HG03196 (cell line): ENCODE measurements at regions not wholly inside any gene's neighbourhood (a gene's known extent, or its start where the extent isn't known, plus 50 kb on each side); places are given as distances from the start of the nearest gene placed in this dataset.

Experiments used
- ATAC-seq: cut with Tn5 transposase; IDR thresholded peaks from one replicate; pipeline ENCODE4 v1.9.1; 2021; ENCODE audit not compliant: unreplicated experiment

- no peak for ATAC-seq
Observed at GRCh38 chr3:16658004-16658924, 53.0 kb upstream of the DAZL start.

DNA sequence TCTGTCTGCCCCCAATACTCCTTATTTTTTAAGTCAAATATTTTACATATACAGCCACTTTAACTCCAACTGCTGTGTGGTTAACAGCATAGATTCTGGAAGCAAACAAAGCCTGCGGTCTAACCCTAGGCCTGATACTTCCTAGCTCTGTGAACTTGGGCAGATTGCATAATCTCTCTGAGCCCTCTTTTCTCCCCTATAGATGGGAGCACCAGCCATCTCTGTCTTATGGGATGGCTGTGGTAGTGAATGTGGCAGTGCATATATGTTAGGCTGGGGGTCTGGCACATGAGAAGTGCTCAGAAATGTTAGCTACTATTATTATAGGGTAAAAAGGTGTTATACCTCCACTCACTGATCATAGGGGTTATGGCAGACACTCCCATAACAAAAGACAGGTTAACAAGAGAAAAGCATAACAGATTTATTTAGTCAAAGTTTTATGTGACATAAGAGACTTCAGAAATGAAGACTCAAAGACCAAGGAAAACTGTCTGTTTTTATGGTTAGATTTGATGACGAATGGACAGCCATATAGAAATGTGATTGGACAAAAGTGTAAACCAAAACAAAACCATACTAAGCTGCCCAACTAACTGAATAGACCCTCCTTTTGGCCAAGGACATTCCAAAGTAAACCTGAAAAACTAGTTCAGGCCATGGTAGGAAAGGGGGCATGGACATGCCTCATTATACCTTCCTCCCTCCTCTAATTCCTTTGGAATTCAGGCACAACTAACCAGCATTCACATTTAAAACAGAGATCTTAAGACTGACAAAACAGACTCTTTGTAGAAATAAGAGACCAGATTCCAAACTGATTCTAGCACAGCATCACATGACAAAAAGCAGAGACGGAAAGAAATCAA lies 53.9 kb upstream of the DAZL start:
- no peak for ATAC-seq

DNA sequence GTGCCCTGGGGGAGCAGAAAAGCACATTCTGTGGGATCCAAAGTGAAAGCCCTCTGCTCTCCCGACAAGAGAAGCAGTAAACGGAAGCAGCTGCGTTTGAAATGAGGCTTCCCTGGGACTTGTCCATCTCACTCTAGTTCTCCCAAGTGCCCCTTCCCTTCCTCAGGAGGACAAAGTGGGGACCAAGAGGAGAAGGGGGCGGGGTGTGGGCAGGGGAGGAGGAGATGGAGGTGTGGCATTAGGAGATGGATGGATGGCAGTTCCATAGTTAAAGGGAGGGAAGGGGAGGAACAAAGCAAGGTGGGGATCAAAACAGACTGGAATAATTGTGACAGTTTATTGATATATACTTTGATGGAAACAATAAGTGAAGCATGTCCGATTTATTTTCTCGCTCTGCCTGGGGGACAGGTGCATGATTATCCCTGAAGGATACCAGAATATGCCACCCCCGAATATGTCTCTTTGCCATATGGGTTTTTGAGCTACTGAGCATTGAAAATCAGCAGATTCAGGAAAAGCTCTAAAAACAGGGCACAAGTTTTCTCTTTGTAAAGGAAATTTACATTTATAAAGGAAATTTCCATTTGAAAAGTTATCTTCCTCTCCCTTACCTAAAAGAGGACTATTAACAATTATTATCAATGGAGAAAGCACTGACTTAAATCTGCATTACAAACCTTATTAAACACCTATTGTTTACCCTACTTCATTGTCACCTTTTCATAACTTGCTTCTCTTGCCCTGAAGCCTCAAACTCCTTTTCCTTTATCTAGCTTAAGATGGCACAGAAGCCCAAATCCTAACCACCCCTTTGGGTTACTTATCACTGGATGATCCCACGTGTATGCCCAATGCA lies 58.9 kb upstream of the DAZL start:
- ATAC-seq = no peak

DNA sequence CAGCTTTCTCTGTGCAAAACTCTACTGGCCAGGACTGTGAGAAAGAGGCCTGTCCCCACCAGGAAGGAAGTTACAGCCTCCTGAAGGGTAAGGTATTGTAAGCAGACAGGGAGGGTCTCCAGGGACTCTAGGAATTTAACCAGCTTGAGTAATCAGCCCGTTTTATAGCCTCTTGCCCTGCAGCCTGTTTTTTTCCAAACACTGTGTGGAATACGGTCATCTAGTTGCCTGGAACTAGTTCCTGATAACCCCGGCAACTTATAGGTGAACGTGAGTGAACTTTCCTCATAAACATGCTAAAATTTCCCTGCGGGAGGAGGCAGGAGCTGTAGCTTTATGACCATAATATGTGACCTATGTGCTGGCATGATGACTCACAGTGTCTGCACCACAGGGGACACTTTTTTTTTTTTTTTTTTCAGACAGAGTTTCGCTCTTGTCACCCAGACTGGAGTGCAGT lies 60.1 kb upstream of the DAZL start:
- no peak for ATAC-seq

- no peak for ATAC-seq
Observed at GRCh38 chr3:16666206-16666605, 61.0 kb upstream of the DAZL start.

GRCh38 chr3:16667633-16668032 lies 62.4 kb upstream of the DAZL start:
- no peak for ATAC-seq

DNA sequence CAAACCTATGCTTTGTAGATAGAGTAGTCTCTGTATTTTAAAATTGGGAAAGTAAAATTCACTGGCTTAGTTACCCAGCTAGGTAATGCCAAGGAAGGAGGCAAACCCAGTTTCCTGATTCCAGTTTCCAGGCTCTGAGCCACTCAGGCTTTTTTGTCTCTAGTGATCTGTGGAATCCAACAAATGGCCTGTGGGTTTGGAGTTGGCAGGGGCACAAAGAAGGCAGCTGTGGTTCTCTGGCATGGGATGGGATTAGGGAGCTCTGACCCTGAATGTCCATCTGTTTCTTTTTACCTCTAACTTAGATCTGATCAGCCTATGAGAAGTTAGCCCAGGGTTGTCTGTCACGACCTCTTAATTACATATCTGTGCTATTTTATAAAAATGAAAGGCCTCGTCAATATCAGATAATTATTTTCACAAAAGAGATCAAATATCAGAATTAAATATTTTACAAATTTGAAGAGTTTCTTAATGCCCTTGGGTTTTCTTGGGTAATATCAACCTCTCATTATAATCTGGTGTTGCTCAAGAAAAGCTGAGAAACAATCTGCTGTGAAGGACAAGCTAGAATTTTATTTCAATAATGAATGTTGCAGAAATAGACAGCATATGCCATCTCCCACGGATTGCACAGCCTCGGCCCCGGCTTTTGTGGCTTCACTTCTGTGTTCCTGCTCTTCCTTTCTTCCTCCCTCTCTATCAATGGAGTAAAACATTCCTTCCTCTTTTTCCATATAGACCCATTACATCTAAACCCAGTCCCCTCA lies 63.7 kb upstream of the DAZL start:
- no peak for ATAC-seq

DNA sequence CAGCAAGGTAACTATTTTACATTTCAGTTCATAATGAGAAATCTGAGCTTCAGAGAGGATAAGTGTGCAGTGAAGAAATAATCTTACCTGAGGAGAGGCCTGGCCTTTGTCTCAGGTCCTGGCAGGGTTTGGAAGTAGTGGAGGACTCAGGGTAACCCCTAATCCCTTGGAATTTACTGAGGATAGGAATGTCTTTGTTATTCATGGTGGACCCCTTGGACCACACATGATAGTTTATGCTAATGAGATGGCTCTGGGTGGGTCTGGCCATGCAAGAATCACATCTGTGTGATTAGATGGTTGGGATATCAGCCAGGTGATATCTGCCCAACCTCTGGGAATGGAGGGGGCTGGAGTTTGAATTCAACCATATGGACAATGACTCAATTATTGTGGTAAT lies 65.0 kb upstream of the DAZL start:
- ATAC-seq = no peak

DNA sequence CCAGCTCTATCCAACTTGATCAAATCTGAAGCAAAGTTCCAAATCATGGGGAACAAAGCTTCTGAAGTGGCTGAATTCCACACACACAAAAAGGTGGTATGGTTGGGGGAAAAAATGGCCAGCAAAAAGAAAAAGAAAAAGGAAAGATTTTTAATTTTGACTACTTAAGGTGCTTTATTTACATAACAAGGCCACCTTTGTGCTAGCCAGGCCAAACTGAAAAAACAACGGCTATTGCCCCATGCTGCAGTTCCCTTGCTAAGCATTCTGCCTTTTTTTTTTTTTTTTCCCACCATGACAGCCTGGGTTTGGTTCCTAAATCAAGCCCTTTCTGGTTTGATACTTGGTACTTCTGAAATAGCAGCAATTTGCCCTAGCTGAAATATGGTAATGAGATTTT lies 66.5 kb upstream of the DAZL start:
- ATAC-seq = no peak

- ATAC-seq = no peak
Observed at GRCh38 chr3:16673530-16673929, 68.3 kb upstream of the DAZL start.

DNA sequence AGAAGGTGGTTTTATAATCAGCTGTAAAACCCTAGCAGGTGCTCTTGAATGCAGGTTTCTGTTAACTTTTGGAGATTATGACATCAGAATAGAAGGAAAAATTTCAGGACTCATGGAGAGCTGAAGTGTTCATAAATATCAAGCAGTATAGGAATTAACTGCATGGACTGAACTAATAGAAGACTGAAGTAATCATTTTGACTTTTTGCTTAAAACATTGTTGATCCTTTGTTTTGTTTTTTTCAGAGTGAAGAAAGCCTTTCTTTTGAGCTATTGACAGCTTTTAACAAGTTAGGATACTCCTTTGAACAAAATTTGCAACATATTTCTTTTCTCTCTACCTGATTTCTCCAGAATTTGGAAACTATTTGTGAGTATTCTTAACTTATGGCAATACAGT lies 70.6 kb upstream of the DAZL start:
- no peak for ATAC-seq

GRCh38 chr3:16686679-16687078 lies 81.5 kb upstream of the DAZL start:
- ATAC-seq = no peak

DNA sequence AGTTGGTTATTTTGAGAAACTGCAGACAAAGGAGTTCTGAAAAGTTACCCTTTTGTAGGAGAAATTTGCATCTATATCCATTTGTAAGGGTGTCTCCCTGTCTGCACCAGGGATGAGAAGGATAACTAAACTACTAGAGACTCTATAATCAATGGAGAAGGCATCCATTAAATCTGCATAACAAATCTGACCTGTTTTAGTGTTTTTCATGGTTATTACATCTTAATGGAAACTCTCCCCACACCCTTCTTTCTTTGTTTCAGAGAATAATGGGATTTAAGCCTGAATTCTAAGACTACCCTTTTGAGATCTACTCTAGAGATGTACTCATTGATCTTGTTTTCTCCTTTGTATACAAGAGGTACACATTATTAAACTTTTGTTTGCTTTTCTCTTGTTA lies 82.0 kb upstream of the DAZL start:
- ATAC-seq = no peak

- no peak for ATAC-seq
Observed at GRCh38 chr3:16692486-16693344, 87.5 kb upstream of the DAZL start.

DNA sequence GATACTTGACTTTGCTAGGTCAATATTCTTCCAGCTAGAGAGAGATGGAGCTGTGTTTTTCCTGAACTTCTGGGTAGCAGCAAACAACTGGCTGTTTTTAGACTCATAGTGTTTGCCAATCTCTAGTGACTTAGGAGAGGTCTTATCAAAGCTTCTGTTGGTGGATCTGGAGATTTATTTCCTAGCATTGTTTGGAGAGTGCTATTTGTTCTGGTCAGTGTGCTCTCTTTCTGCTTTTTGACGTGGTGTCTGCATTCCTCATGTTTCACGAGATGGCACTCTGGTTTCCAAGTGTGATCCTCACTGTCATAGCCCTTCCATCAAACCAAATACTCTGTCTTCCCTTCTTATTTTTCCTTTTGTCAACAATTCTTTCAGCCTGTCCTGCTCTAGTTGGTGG lies 88.6 kb upstream of the DAZL start:
- no peak for ATAC-seq

GRCh38 chr3:16695710-16696109 lies 90.5 kb upstream of the DAZL start:
- ATAC-seq = no peak

DNA sequence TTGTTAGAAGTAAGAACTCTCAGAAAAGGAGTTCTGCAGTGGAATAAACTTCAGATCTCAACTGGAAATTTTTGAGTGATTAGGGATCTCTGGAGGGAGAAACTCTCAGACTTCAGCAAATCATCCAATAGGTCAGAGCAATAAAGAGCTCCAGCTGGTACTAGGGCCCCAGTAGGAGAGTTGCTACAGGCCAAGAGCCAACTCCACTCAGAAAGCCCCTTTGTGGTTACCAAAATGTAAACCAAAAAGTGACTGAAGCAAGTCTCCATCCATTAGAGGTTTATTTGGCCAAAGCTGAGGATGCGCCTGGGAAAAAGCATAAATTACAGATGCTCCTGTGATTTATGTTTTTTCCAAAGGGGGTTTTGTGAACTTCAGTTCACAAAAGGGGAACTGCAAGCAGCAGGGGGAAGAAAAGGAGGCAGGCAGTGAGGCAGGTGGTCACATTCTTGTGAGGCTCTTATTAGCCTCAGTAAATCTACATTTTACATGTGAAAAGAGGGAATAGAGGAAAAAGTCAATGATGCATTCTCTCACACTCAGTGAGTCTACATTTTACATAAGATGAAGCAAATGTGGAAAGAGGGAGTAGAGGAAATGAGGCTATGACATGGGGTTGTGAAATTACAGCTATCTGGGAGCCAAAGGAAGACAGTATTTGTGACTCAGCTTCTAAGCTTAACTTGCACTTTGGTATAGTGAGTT lies 92.4 kb upstream of the DAZL start:
- ATAC-seq = no peak

DNA sequence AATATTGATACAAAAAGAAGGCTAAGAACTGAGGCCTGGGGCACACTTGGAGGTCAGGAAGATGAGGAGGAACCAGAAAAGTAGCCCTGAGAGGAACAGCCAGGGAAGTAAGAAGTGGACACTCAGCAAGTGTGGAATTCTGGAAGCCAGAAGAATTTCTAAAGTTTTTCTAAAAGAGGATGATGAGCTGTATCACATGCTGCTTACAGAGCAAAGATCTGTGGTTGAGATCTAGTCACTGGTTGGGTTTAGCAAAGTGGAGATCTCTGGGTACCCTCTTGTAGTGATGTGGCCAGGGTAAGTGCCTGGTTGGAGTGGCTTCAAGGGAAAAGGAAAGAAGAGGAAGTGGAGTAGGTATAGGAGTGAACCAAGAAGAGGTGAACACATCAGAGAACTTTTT lies 95.4 kb upstream of the DAZL start:
- ATAC-seq = no peak

- ATAC-seq = no peak
Observed at GRCh38 chr3:16704941-16705340, 99.7 kb upstream of the DAZL start.
